Stimulated activated CD4-positive, alpha-beta T cell treated with anti-CD3 and anti-CD28 coated beads, Interleukin-2, amount 100 ng/mL, for 48 hours (primary cell): ENCODE measurements at regions not wholly inside any gene's neighbourhood (a gene's known extent, or its start where the extent isn't known, plus 50 kb on each side); places are given as distances from the start of the nearest gene placed in this dataset.

Experiments
- DNase-seq, 2 donors: peaks; one replicate each; pipeline ENCODE4 v3.0.0-alpha.2; 2020

GRCh38 chr2:217573571-217573970 is 429.2 kb downstream of the TNS1 start:
- DNase-seq = no peak

GRCh38 chr2:217570394-217570793 is 432.4 kb downstream of the TNS1 start:
- DNase-seq = no peak

GRCh38 chr2:217568289-217568971 is 434.4 kb downstream of the TNS1 start:
- no peak for DNase-seq

GRCh38 chr2:217563565-217563964 is 439.2 kb downstream of the TNS1 start:
- DNase-seq = no peak

GRCh38 chr2:217562871-217563480 is 439.8 kb downstream of the TNS1 start:
- DNase-seq = no peak

GRCh38 chr2:217559084-217559483 is 443.7 kb downstream of the TNS1 start:
- DNase-seq = no peak

- no peak for DNase-seq
These were observed 447.5 kb downstream of the TNS1 start for GRCh38 chr2:217555081-217555876.

GRCh38 chr2:217553679-217554078 is 449.1 kb downstream of the TNS1 start:
- no peak for DNase-seq

GRCh38 chr2:217553202-217553601 is 449.6 kb downstream of the TNS1 start:
- DNase-seq = no peak

GRCh38 chr2:217552081-217552480 is 450.7 kb downstream of the TNS1 start:
- no peak for DNase-seq

- DNase-seq = no peak
These were observed 451.4 kb downstream of the TNS1 start for GRCh38 chr2:217551252-217551899.

- no peak for DNase-seq
These were observed 463.7 kb downstream of the TNS1 start for GRCh38 chr2:217539126-217539525.

GRCh38 chr2:217538719-217539118 is 464.1 kb downstream of the TNS1 start:
- DNase-seq = no peak

GRCh38 chr2:217535957-217536708 is 466.7 kb downstream of the TNS1 start:
- no peak for DNase-seq

GRCh38 chr2:217530392-217531090 is 472.3 kb downstream of the TNS1 start:
- no peak for DNase-seq

- no peak for DNase-seq
These were observed 473.5 kb downstream of the TNS1 start for GRCh38 chr2:217529271-217529670.

- no peak for DNase-seq
These were observed 475.1 kb downstream of the TNS1 start for GRCh38 chr2:217527590-217528202.

- DNase-seq = no peak
These were observed 477.7 kb downstream of the TNS1 start for GRCh38 chr2:217525076-217525475.

GRCh38 chr2:217523286-217523685 is 479.5 kb downstream of the TNS1 start:
- no peak for DNase-seq

- DNase-seq = no peak
These were observed 481.0 kb downstream of the TNS1 start for GRCh38 chr2:217521820-217522219.

- DNase-seq = no peak
These were observed 482.3 kb downstream of the TNS1 start for GRCh38 chr2:217520356-217521010.
